ENCODE measurements at regions not wholly inside any gene's neighbourhood (a gene's known extent, or its start where the extent isn't known, plus 50 kb on each side); places are given as distances from the start of the nearest gene placed in this dataset.

- no peak for TF ChIP-seq CTCF (IDR thresholded peaks at IDR 0.05)
- no peak for DNase-seq (ENCODE audit: low spot score in 2 of 2)
- no peak overlapping the region for H3K27ac ChIP-seq
- no peaks in the 10 kb centered on the region for H3K27me3 ChIP-seq
- no peaks in the 10 kb centered on the region for H3K4me1 ChIP-seq
- H3K4me3 ChIP-seq: no peak overlapping the region
- H3K36me3 ChIP-seq: no peaks in the 10 kb centered on the region
- intact Hi-C loops (cut with DNase I): no loop called here
- no peaks in the 10 kb centered on the region for H3K9me3 ChIP-seq
Observed at GRCh38 chr12:83920821-83921547, 991.6 kb downstream of the SLC6A15 start.

- Histone ChIP-seq H3K4me3 (no peak overlapping the region), H3K27me3 (no peaks in the 10 kb centered on the region), H3K4me1 (no peaks in the 10 kb centered on the region), H3K9me3 (no peaks in the 10 kb centered on the region), H3K27ac (no peak overlapping the region), H3K36me3 (no peaks in the 10 kb centered on the region)
- intact Hi-C loops (cut with DNase I): no loop called here
- no peak for TF ChIP-seq CTCF (IDR thresholded peaks at IDR 0.05)
- no peak for DNase-seq (ENCODE audit: low spot score in 2 of 2)
Observed at GRCh38 chr12:83919081-83919480, 993.5 kb downstream of the SLC6A15 start.

GRCh38 chr12:83904175-83904574 is 1008.4 kb downstream of the SLC6A15 start:
- Histone ChIP-seq H3K4me3 (no peak overlapping the region), H3K36me3 (no peaks in the 10 kb centered on the region), H3K27me3 (no peaks in the 10 kb centered on the region), H3K27ac (no peak overlapping the region), H3K9me3 (no peaks in the 10 kb centered on the region), H3K4me1 (no peaks in the 10 kb centered on the region)
- TF ChIP-seq CTCF (IDR thresholded peaks at IDR 0.05): no peak
- no peak for DNase-seq (ENCODE audit: low spot score in 2 of 2)
- intact Hi-C loops (cut with DNase I): no loop called here

GRCh38 chr12:83896416-83896815 is 1016.2 kb downstream of the SLC6A15 start:
- no peaks in the 10 kb centered on the region for H3K36me3 ChIP-seq
- no peak overlapping the region for H3K27ac ChIP-seq
- no peaks in the 10 kb centered on the region for H3K27me3 ChIP-seq
- TF ChIP-seq CTCF (IDR thresholded peaks at IDR 0.05): no peak
- H3K4me3 ChIP-seq: no peak overlapping the region
- DNase-seq (ENCODE audit: low spot score in 2 of 2): no peak
- H3K9me3 ChIP-seq: no peaks in the 10 kb centered on the region
- H3K4me1 ChIP-seq: no peaks in the 10 kb centered on the region
- intact Hi-C loops (cut with DNase I): no loop called here

- TF ChIP-seq CTCF (IDR thresholded peaks at IDR 0.05): no peak
- intact Hi-C loops (cut with DNase I): no loop called here
- H3K9me3 ChIP-seq: no peaks in the 10 kb centered on the region
Observed at GRCh38 chr12:83893101-83893500, 1019.5 kb downstream of the SLC6A15 start.

GRCh38 chr12:83889745-83890144 is 1022.9 kb downstream of the SLC6A15 start:
- intact Hi-C loops (cut with DNase I): no loop called here
- H3K9me3 ChIP-seq: no peaks in the 10 kb centered on the region
- H3K4me3 ChIP-seq: no peak overlapping the region
- TF ChIP-seq CTCF (IDR thresholded peaks at IDR 0.05): no peak
- H3K27ac ChIP-seq: no peak overlapping the region
- H3K4me1 ChIP-seq: no peaks in the 10 kb centered on the region
- no peaks in the 10 kb centered on the region for H3K36me3 ChIP-seq
- no peaks in the 10 kb centered on the region for H3K27me3 ChIP-seq
- no peak for DNase-seq (ENCODE audit: low spot score in 2 of 2)

More at GRCh38 chr12:83893101-83893500, 1019.5 kb downstream of the SLC6A15 start:
- DNase-seq (ENCODE audit: low spot score in 2 of 2): no peak
- Histone ChIP-seq H3K27me3 (no peaks in the 10 kb centered on the region), H3K36me3 (no peaks in the 10 kb centered on the region), H3K4me3 (no peak overlapping the region), H3K4me1 (no peaks in the 10 kb centered on the region), H3K27ac (no peak overlapping the region)

All from ascending aorta (tissue), 2 donors.